Mesendoderm (in vitro differentiated cells): ENCODE measurements at regions not wholly inside any gene's neighbourhood (a gene's known extent, or its start where the extent isn't known, plus 50 kb on each side); places are given as distances from the start of the nearest gene placed in this dataset.

Experiments
- DNase-seq: peaks from one replicate; pipeline ENCODE4 v3.0.0; 2013
- H2AK5ac ChIP-seq: 2 replicates; pipeline ENCODE4 v1.6.1; 2013; ENCODE audit warnings: low read length, inconsistent platforms
- H2BK120ac ChIP-seq: 2 replicates; pipeline ENCODE4 v1.6.1; 2013; ENCODE audit warnings: low read depth, mild to moderate bottlenecking, low read length, moderate library complexity, mixed read lengths
- H2BK15ac ChIP-seq: replicated peaks from 2 replicates; pipeline ENCODE4 v1.6.1; 2013; ENCODE audit warnings: low read depth, mild to moderate bottlenecking, moderate library complexity
- H2BK5ac ChIP-seq: 2 replicates; pipeline ENCODE4 v1.6.1; 2013; ENCODE audit warnings: low read length, inconsistent platforms
- H3K18ac ChIP-seq: 2 replicates; pipeline ENCODE4 v1.6.1; 2013; ENCODE audit warnings: mild to moderate bottlenecking, low read length, mixed read lengths
- H3K23ac ChIP-seq: one replicate; pipeline ENCODE4 v1.6.1; 2013; ENCODE audit warnings: low read length
- H3K27ac ChIP-seq: 2 replicates; pipeline ENCODE4 v1.5.1; 2013; ENCODE audit warnings: low read depth, mild to moderate bottlenecking, inconsistent platforms, low read length, moderate library complexity
- H3K27me3 ChIP-seq: 2 replicates; pipeline ENCODE4 v1.6.1; 2013; ENCODE audit warnings: low read length, control low read depth, mild to moderate bottlenecking, inconsistent platforms; ENCODE audit not compliant: insufficient read depth, poor library complexity
- H3K36me3 ChIP-seq: 2 replicates; pipeline ENCODE4 v1.6.1; 2013; ENCODE audit warnings: low read length, inconsistent platforms; ENCODE audit not compliant: control insufficient read depth, insufficient read depth
- H3K4ac ChIP-seq: one replicate; pipeline ENCODE4 v1.6.1; 2013; ENCODE audit warnings: low read depth, mild to moderate bottlenecking, low read length, moderate library complexity
- H3K4me1 ChIP-seq: 2 replicates; pipeline ENCODE4 v1.6.1; 2013; ENCODE audit warnings: low read depth, low read length, inconsistent platforms; ENCODE audit not compliant: control insufficient read depth
- H3K4me2 ChIP-seq: 2 replicates; pipeline ENCODE4 v1.6.1; 2013; ENCODE audit warnings: low read length
- H3K4me3 ChIP-seq: 2 replicates; pipeline ENCODE4 v1.5.1; 2013; ENCODE audit warnings: mild to moderate bottlenecking, low read length
- H3K56ac ChIP-seq: one replicate; pipeline ENCODE4 v1.6.1; 2013; ENCODE audit warnings: low read length
- H3K79me1 ChIP-seq: 2 replicates; pipeline ENCODE4 v1.6.1; 2013; ENCODE audit warnings: low read length, inconsistent platforms
- H3K79me2 ChIP-seq: 2 replicates; pipeline ENCODE4 v1.6.1; 2013; ENCODE audit warnings: mild to moderate bottlenecking, low read length; ENCODE audit not compliant: control insufficient read depth, insufficient read depth
- H3K9ac ChIP-seq: 2 replicates; pipeline ENCODE4 v1.6.1; 2013; ENCODE audit warnings: low read length, inconsistent platforms
- H4K5ac ChIP-seq: one replicate; pipeline ENCODE4 v1.6.1; 2013; ENCODE audit warnings: low read length
- H4K8ac ChIP-seq: one replicate; pipeline ENCODE4 v1.6.1; 2013; ENCODE audit warnings: low read depth, mild to moderate bottlenecking, control low read depth, low read length, moderate library complexity
- WGBS: extraction: QIAGEN DNeasy Blood & Tissue Kit; methylation state at CpG from one replicate; pipeline ENCODE4 v1.1.7; 2013; ENCODE audit warnings: low lambda C conversion rate, missing lambda C conversion rate; ENCODE audit not compliant: insufficient coverage; ENCODE audit errors: extremely low coverage; 5-methylcytosine and 5-hydroxymethylcytosine counted together

DNA sequence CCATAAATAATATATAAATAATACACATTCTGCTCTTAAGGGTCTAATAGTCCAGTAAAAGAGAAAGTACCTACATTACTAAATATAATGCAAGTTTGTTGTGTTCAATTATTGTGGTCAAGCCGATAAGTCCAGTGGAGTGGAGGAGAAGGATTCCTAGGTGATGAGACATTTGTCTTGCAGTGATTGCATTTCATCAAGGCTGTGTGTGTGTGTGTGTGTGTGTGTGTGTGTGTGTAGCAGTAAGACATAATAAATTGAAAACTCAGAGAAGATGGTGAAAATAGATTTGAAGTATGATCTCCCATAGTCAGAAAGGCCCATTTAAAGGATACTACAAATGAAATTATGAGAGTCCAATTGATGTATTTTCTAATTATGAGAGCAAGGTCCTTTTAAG lies 192.5 kb upstream of the SEMA3C start:
- Histone ChIP-seq H4K5ac (no peak overlapping the region), H3K79me1 (no peaks in the 10 kb centered on the region), H3K9ac (no peak overlapping the region), H3K56ac (no peak overlapping the region), H3K23ac (no peak overlapping the region), H3K4ac (no peak overlapping the region), H3K79me2 (no peaks in the 10 kb centered on the region), H3K27me3 (no peaks in the 10 kb centered on the region), H2BK15ac (no peak overlapping the region), H3K4me2 (no peak overlapping the region), H3K4me3 (no peak overlapping the region), H3K27ac (no peak overlapping the region), H4K8ac (no peak overlapping the region), H3K4me1 (no peaks in the 10 kb centered on the region), H2BK120ac (no peak overlapping the region), H2BK5ac (no peak overlapping the region), H3K36me3 (no peaks in the 10 kb centered on the region), H2AK5ac (no peak overlapping the region), H3K18ac (no peak overlapping the region)
- WGBS, result no CpG with 5 or more reads among the region's 1 CpG
- DNase-seq, result peak; percentile 29

GRCh38 chr7:81110673-81111072 lies 191.8 kb upstream of the SEMA3C start:
- Histone ChIP-seq H3K4me3 (no peak overlapping the region), H4K5ac (no peak overlapping the region), H3K9ac (no peak overlapping the region), H3K4ac (no peak overlapping the region), H3K4me1 (no peaks in the 10 kb centered on the region), H3K18ac (no peak overlapping the region), H3K4me2 (no peak overlapping the region), H3K23ac (no peak overlapping the region), H3K27me3 (no peaks in the 10 kb centered on the region), H3K79me1 (no peaks in the 10 kb centered on the region), H3K79me2 (no peaks in the 10 kb centered on the region), H2AK5ac (no peak overlapping the region), H3K36me3 (no peaks in the 10 kb centered on the region), H3K56ac (no peak overlapping the region), H3K27ac (no peak overlapping the region), H2BK5ac (no peak overlapping the region), H4K8ac (no peak overlapping the region), H2BK120ac (no peak overlapping the region), H2BK15ac (no peak overlapping the region)
- no CpG with 5 or more reads among the region's 2 CpGs for WGBS
- no peak for DNase-seq

DNA sequence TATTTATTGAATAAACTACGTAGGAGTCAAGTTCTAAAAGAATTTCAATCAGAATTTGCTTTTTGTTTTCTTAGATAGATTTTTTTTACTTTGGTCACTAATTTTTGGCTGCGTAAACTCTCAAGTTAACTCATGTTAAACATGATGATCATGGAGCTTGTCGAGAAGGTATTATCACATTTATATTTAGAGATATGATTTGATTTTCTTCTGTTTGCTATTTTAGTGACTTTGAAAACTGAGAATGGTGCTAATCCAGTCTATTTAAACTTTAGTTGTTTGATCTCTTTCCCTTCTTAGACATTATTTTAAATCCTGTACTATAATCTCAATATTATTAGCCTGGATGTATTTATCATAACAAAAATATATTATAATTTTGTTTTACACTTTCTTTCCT lies 179.4 kb upstream of the SEMA3C start:
- Histone ChIP-seq H3K36me3 (no peaks in the 10 kb centered on the region), H3K27me3 (no peaks in the 10 kb centered on the region), H2BK15ac (no peak overlapping the region), H2BK5ac (no peak overlapping the region), H3K4ac (no peak overlapping the region), H3K4me1 (no peaks in the 10 kb centered on the region), H4K5ac (no peak overlapping the region), H4K8ac (no peak overlapping the region), H2BK120ac (no peak overlapping the region), H3K79me2 (no peaks in the 10 kb centered on the region), H3K56ac (no peak overlapping the region), H3K4me3 (no peak overlapping the region), H3K9ac (no peak overlapping the region), H3K27ac (no peak overlapping the region), H3K79me1 (no peaks in the 10 kb centered on the region), H3K23ac (no peak overlapping the region), H3K4me2 (no peak overlapping the region), H2AK5ac (no peak overlapping the region), H3K18ac (no peak overlapping the region)
- WGBS, result no CpG with 5 or more reads among the region's 3 CpGs
- no peak for DNase-seq

GRCh38 chr7:81094952-81095351 lies 176.1 kb upstream of the SEMA3C start:
- Histone ChIP-seq H2BK5ac (no peak overlapping the region), H3K79me1 (no peaks in the 10 kb centered on the region), H4K8ac (no peak overlapping the region), H3K23ac (no peak overlapping the region), H3K56ac (no peak overlapping the region), H3K18ac (no peak overlapping the region), H4K5ac (no peak overlapping the region), H3K4me3 (no peak overlapping the region), H3K36me3 (no peaks in the 10 kb centered on the region), H3K4me1 (no peaks in the 10 kb centered on the region), H3K4me2 (no peak overlapping the region), H3K27ac (no peak overlapping the region), H2AK5ac (no peak overlapping the region), H3K27me3 (no peaks in the 10 kb centered on the region), H3K79me2 (no peaks in the 10 kb centered on the region), H3K4ac (no peak overlapping the region), H2BK15ac (no peak overlapping the region), H2BK120ac (no peak overlapping the region), H3K9ac (no peak overlapping the region)
- DNase-seq, result no peak
- no CpG with 5 or more reads among the region's 3 CpGs for WGBS

DNA sequence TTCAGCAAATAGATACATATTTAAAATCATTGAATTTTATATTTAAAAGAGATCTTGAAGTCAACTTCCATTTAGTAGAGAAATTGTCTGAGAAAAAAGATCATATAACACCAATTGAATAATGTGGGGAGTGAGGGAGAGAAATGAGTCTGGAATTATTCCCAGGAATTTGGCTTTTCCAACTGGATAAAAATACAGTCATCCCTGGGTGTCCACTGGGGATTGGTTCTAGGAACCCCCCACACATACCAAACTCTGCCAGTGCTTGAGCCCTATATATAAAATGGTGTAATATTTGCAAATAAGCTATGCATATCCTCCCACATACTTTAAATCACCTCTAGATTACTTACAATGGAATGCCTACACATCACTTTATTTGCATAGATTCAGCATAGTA lies 162.8 kb upstream of the SEMA3C start:
- no peak overlapping the region for H2BK15ac ChIP-seq
- no peak overlapping the region for H3K4me3 ChIP-seq
- H4K5ac ChIP-seq, result no peak overlapping the region
- no peak overlapping the region for H3K56ac ChIP-seq
- no peak overlapping the region for H3K23ac ChIP-seq
- no peaks in the 10 kb centered on the region for H3K79me2 ChIP-seq
- no peak overlapping the region for H3K9ac ChIP-seq
- no peak overlapping the region for H4K8ac ChIP-seq
- no peak overlapping the region for H3K27ac ChIP-seq
- no peaks in the 10 kb centered on the region for H3K4me1 ChIP-seq
- H3K27me3 ChIP-seq, result no peaks in the 10 kb centered on the region
- no peak for DNase-seq
- H3K18ac ChIP-seq, result no peak overlapping the region
- H3K36me3 ChIP-seq, result no peaks in the 10 kb centered on the region
- no peaks in the 10 kb centered on the region for H3K79me1 ChIP-seq
- H3K4ac ChIP-seq, result no peak overlapping the region
- H2BK120ac ChIP-seq, result no peak overlapping the region
- no peak overlapping the region for H2AK5ac ChIP-seq
- H2BK5ac ChIP-seq, result no peak overlapping the region
- no peak overlapping the region for H3K4me2 ChIP-seq

GRCh38 chr7:81080553-81080952 lies 161.7 kb upstream of the SEMA3C start:
- no peak overlapping the region for H3K4me2 ChIP-seq
- H4K5ac ChIP-seq, result no peak overlapping the region
- H2BK15ac ChIP-seq, result no peak overlapping the region
- WGBS, result no CpG with 5 or more reads among the region's 1 CpG
- no peak overlapping the region for H3K27ac ChIP-seq
- H3K4me3 ChIP-seq, result no peak overlapping the region
- H3K4me1 ChIP-seq, result no peaks in the 10 kb centered on the region
- H2BK120ac ChIP-seq, result no peak overlapping the region
- H3K9ac ChIP-seq, result no peak overlapping the region
- H3K27me3 ChIP-seq, result no peaks in the 10 kb centered on the region
- H2AK5ac ChIP-seq, result no peak overlapping the region
- no peaks in the 10 kb centered on the region for H3K36me3 ChIP-seq
- H3K79me2 ChIP-seq, result no peaks in the 10 kb centered on the region
- no peak overlapping the region for H3K56ac ChIP-seq
- H3K23ac ChIP-seq, result no peak overlapping the region
- no peak overlapping the region for H2BK5ac ChIP-seq
- H3K4ac ChIP-seq, result no peak overlapping the region
- H3K18ac ChIP-seq, result no peak overlapping the region
- H3K79me1 ChIP-seq, result no peaks in the 10 kb centered on the region
- no peak for DNase-seq
- no peak overlapping the region for H4K8ac ChIP-seq
